ENCODE measurements at regions not wholly inside any gene's neighbourhood (a gene's known extent, or its start where the extent isn't known, plus 50 kb on each side); places are given as distances from the start of the nearest gene placed in this dataset.
A peak's percentile ranks its signal among the peaks of the same experiment; 100 is the strongest.

GRCh38 chr1:169005776-169006175 lies 100.7 kb upstream of the ATP1B1 start:
- no peak for DNase-seq (ENCODE audit: low read depth in 2 of 3, low spot score in 1 of 3)

GRCh38 chr1:169009666-169010065 lies 96.8 kb upstream of the ATP1B1 start:
- DNase-seq (ENCODE audit: low read depth in 2 of 3, low spot score in 1 of 3): no peak

- peak in 1 of 3 donors; percentile 3 for DNase-seq (ENCODE audit: low read depth in 2 of 3, low spot score in 1 of 3)
Observed at GRCh38 chr1:169012416-169012815, 94.1 kb upstream of the ATP1B1 start.

GRCh38 chr1:169013821-169014220 lies 92.7 kb upstream of the ATP1B1 start:
- no peak for DNase-seq (ENCODE audit: low read depth in 2 of 3, low spot score in 1 of 3)

- DNase-seq (ENCODE audit: low read depth in 2 of 3, low spot score in 1 of 3): no peak
Observed at GRCh38 chr1:169015464-169015863, 91.0 kb upstream of the ATP1B1 start.

GRCh38 chr1:169018751-169019150 lies 87.7 kb upstream of the ATP1B1 start:
- no peak for DNase-seq (ENCODE audit: low read depth in 2 of 3, low spot score in 1 of 3)

GRCh38 chr1:169019419-169020058 lies 87.0 kb upstream of the ATP1B1 start:
- DNase-seq (ENCODE audit: low read depth in 2 of 3, low spot score in 1 of 3): no peak

- no peak for DNase-seq (ENCODE audit: low read depth in 2 of 3, low spot score in 1 of 3)
Observed at GRCh38 chr1:169020684-169021083, 85.8 kb upstream of the ATP1B1 start.

GRCh38 chr1:169022648-169023047 lies 83.8 kb upstream of the ATP1B1 start:
- no peak for DNase-seq (ENCODE audit: low read depth in 2 of 3, low spot score in 1 of 3)

- no peak for DNase-seq (ENCODE audit: low read depth in 2 of 3, low spot score in 1 of 3)
Observed at GRCh38 chr1:169024255-169024654, 82.2 kb upstream of the ATP1B1 start.

GRCh38 chr1:169024800-169025271 lies 81.7 kb upstream of the ATP1B1 start:
- DNase-seq (ENCODE audit: low read depth in 2 of 3, low spot score in 1 of 3): no peak

- no peak for DNase-seq (ENCODE audit: low read depth in 2 of 3, low spot score in 1 of 3)
Observed at GRCh38 chr1:169025412-169025811, 81.1 kb upstream of the ATP1B1 start.

- no peak for DNase-seq (ENCODE audit: low read depth in 2 of 3, low spot score in 1 of 3)
Observed at GRCh38 chr1:169027607-169028320, 78.7 kb upstream of the ATP1B1 start.

GRCh38 chr1:169031566-169032224 lies 74.8 kb upstream of the ATP1B1 start:
- DNase-seq (ENCODE audit: low read depth in 2 of 3, low spot score in 1 of 3): no peak

- DNase-seq (ENCODE audit: low read depth in 2 of 3, low spot score in 1 of 3): no peak
Observed at GRCh38 chr1:169041366-169041765, 65.1 kb upstream of the ATP1B1 start.

GRCh38 chr1:169042377-169042776 lies 64.1 kb upstream of the ATP1B1 start:
- no peak for DNase-seq (ENCODE audit: low read depth in 2 of 3, low spot score in 1 of 3)

GRCh38 chr1:169043823-169044222 lies 62.7 kb upstream of the ATP1B1 start:
- DNase-seq (ENCODE audit: low read depth in 2 of 3, low spot score in 1 of 3): no peak

GRCh38 chr1:169044296-169044695 lies 62.2 kb upstream of the ATP1B1 start:
- DNase-seq (ENCODE audit: low read depth in 2 of 3, low spot score in 1 of 3): peak in 1 of 3 donors; percentile 21

- DNase-seq (ENCODE audit: low read depth in 2 of 3, low spot score in 1 of 3): no peak
Observed at GRCh38 chr1:169044971-169045370, 61.5 kb upstream of the ATP1B1 start.

- no peak for DNase-seq (ENCODE audit: low read depth in 2 of 3, low spot score in 1 of 3)
Observed at GRCh38 chr1:169046671-169047070, 59.8 kb upstream of the ATP1B1 start.

GRCh38 chr1:169047074-169047473 lies 59.4 kb upstream of the ATP1B1 start:
- DNase-seq (ENCODE audit: low read depth in 2 of 3, low spot score in 1 of 3): no peak

GRCh38 chr1:169048043-169048442 lies 58.4 kb upstream of the ATP1B1 start:
- DNase-seq (ENCODE audit: low read depth in 2 of 3, low spot score in 1 of 3): no peak

Measured in stimulated activated CD4-positive, alpha-beta T cell treated with anti-CD3 and anti-CD28 coated beads, Interleukin-12 subunit alpha, Interleukin-12 subunit beta, amount 100 ng/mL, for 48 hours (primary cell).